ENCODE measurements at regions not wholly inside any gene's neighbourhood (a gene's known extent, or its start where the extent isn't known, plus 50 kb on each side); places are given as distances from the start of the nearest gene placed in this dataset.

DNA sequence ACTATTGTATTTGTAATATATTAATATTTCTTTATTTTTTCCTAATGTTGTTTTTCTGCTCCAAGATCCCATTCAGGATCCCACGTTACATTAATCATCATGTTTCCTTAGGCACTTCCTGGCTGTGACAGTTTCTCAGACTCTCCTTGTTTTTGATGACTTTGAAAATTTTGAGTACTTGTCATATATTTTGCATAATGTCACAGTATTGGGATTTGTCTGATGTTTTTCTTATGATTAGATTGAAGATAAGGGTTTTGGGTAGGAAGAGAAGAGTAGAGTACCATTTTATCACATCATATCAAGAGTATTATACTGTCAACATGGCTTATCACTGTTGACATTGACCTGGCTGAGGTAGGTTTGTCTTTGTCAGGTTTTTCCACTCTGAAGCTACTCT lies 146.3 kb upstream of the TPK1 start:
- ChIA-PET POLR2A (no interaction called here), CTCF (no interaction called here)
- Histone ChIP-seq H3K9me1 (replicated peaks; ENCODE audit: control insufficient read depth, extremely low read depth, insufficient read depth, low read length) (no peaks in the 10 kb centered on the region), H3K4me3 (replicated peaks in 1 of 3; ENCODE audit: insufficient read depth in 1 of 3, low read depth in 1 of 3, low read length in 3 of 3) (no peak overlapping the region), H4K20me1 (replicated peaks; ENCODE audit: control insufficient read depth, extremely low read depth, insufficient read depth, low read length) (no peaks in the 10 kb centered on the region), H3K4me2 (ENCODE audit: insufficient read depth, low read length) (no peak overlapping the region), H3K27ac (ENCODE audit: insufficient read depth, low read depth, low read length) (no peak overlapping the region), H3K79me2 (ENCODE audit: control insufficient read depth, insufficient read depth, low read length) (no peaks in the 10 kb centered on the region), H2AFZ (ENCODE audit: low read depth, low read length) (no peak overlapping the region), H3K36me3 (ENCODE audit: control insufficient read depth in 2 of 2, extremely low read depth in 1 of 2, insufficient read depth in 2 of 2, low read length in 2 of 2) (no peaks in the 10 kb centered on the region), H3K9ac (replicated peaks; ENCODE audit: extremely low read depth, insufficient read depth, low read length) (no peak overlapping the region), H3K4me1 (ENCODE audit: control insufficient read depth, extremely low read depth, insufficient read depth, low read length) (no peaks in the 10 kb centered on the region), H3K27me3 (ENCODE audit: control insufficient read depth in 2 of 2, insufficient read depth in 2 of 2, low read length in 2 of 2) (no peaks in the 10 kb centered on the region), H3K9me3 (replicated peaks; ENCODE audit: control insufficient read depth, insufficient read depth, low read length) (no peaks in the 10 kb centered on the region)
- BruUV-seq (replicated peaks) = no TSS peak
- intact Hi-C loops (cut with micrococcal nuclease) (no loop called here), dilution Hi-C loops (cut with MboI; ENCODE audit: extremely low pct_ligation_motif_present, low sequenced_read_pairs) (no loop called here)
- TF ChIP-seq GATA2 (IDR thresholded peaks at IDR 0.05; ENCODE audit: insufficient read depth, insufficient read length, low read depth, low read length) (no peak), JUN (IDR thresholded peaks at IDR 0.05; ENCODE audit: borderline replicate concordance, insufficient read depth, insufficient read length, low read depth) (no peak), MYC (IDR thresholded peaks at IDR 0.05; ENCODE audit: low read depth, low read length) (no peak), EZH2 (IDR thresholded peaks at IDR 0.05; ENCODE audit: borderline replicate concordance, low read depth, low read length, severe bottlenecking) (no peak), POLR2AphosphoS5 (IDR thresholded peaks at IDR 0.05; ENCODE audit: insufficient read depth, low read depth, low read length) (no peak), POLR2A (IDR thresholded peaks at IDR 0.05; ENCODE audit: low read depth, low read length) (no peak), FOS (IDR thresholded peaks at IDR 0.05; ENCODE audit: borderline replicate concordance, insufficient read depth, low read length) (no peak)
- TF ChIP-seq, protein P1, sequence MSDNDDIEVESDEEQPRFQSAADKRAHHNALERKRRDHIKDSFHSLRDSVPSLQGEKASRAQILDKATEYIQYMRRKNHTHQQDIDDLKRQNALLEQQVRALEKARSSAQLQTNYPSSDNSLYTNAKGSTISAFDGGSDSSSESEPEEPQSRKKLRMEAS (IDR thresholded peaks at IDR 0.05; ENCODE audit: insufficient read depth, insufficient read length) = no peak
- TF ChIP-seq, protein P2, sequence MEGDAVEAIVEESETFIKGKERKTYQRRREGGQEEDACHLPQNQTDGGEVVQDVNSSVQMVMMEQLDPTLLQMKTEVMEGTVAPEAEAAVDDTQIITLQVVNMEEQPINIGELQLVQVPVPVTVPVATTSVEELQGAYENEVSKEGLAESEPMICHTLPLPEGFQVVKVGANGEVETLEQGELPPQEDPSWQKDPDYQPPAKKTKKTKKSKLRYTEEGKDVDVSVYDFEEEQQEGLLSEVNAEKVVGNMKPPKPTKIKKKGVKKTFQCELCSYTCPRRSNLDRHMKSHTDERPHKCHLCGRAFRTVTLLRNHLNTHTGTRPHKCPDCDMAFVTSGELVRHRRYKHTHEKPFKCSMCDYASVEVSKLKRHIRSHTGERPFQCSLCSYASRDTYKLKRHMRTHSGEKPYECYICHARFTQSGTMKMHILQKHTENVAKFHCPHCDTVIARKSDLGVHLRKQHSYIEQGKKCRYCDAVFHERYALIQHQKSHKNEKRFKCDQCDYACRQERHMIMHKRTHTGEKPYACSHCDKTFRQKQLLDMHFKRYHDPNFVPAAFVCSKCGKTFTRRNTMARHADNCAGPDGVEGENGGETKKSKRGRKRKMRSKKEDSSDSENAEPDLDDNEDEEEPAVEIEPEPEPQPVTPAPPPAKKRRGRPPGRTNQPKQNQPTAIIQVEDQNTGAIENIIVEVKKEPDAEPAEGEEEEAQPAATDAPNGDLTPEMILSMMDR (IDR thresholded peaks at IDR 0.05; ENCODE audit: extremely low read depth in 1 of 2, insufficient read depth in 1 of 2, low read depth in 1 of 2, low read length in 2 of 2) = no peak
- FAIRE-seq = no peak
- DNase-seq (ENCODE audit: low read depth, low spot score) = no peak

Measured in endothelial cell of umbilical vein (primary cell).